ENCODE measurements at regions not wholly inside any gene's neighbourhood (a gene's known extent, or its start where the extent isn't known, plus 50 kb on each side); places are given as distances from the start of the nearest gene placed in this dataset.

DNA sequence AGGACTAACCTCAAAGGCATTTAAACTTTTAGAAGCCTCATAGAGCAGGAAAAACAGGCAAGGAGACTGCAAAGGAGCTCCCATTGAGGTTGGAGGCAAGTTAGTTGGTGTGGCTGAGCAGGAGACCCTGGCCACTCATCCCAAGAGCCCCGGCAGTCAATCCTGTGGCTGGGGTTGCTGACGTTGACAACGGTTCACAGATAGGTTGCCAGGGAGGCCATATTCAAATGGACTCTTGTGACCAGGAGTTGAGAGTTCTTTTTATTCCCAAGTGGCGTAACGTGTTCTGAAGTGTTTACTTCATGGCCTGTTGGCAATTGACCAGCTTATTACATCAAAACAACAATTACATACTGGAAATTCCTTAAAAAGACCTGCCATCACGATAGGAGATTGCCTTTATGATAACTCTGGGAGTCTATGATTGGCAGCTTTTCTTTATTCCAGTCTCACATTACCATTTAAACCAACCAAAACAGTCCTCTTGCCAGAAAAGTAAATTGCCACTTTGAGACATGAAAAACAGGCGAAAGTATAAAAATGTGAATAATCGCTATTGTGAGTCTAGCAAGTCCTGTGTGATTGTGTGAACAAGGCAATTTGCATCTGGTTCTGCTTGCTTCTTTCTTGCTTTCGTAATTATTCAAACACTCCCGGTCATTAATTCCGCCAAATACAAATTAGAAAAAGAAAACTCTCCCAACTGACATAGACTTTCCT is 394.9 kb downstream of the MED10 start:
- no peak for DNase-seq

DNA sequence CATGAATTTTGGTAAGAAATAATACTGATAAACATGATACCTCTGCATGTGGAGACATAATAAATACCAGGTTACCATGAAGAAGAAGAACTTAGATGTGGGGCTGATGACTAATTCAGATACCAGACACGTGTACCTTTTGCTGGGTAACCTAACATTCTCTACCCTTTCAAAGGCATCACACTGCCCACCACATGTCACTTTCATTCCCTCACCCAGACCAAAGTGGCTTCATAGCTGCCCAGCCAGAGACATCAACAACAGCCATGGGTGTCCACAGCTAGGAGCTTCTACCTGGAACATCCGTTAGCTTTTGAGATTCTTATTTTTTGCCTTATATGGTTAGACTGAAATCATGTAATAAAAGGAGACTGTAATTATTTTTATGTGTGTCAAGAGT is 396.8 kb downstream of the MED10 start:
- no peak for DNase-seq

DNA sequence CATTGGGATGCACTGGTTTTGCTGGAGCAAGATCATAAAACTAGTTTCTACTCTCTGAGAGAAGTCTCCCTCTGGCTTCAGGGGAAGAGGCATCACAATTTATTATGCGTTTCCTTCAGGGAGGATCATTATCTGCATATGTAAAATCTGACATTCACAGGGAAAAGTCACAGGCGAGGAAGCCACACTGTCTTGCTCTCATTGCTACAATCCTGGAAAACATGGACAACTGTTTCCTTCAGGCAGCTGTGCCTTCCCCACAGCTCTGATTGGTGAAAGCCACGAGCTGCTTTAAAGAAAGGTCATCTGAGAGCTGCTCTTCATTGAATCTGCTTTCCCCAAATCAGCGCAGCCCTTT is 397.8 kb downstream of the MED10 start:
- DNase-seq: no peak

DNA sequence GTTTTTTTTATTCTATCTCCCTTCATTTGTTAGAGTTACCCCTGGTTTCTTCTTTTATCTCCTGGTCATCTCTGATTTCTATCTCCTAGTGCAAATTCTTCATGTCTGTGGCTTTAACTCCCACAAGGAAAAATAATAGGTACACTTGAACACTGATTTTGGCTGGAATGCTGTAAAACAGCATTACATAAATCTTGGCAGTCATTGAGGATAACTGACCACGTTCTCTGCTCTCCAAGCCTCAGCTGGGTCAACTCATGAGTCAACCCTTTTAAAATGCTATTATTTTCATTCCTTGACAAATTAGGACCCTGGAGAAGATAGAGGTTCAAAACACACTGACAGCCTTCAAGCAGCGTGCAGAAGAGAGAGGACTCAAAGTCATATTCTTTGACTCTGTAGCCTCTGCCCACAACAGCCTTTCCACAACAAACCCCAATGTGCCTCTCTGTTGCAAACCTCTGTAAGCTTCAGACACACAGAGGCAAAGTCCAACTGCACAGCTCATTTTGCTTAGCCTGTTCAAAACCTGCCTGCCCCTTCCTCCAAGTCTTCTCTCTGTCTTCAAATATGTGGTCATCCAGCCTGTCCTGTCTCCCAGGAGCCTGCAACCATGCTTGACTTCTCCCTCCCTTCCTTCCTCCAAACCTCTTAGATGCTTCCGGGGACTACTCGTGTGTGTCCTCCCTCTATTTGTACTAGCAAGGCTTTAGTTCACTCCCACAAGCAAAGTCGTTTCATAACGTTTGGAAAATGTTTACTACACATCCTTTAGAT is 398.4 kb downstream of the MED10 start:
- DNase-seq: no peak

DNA sequence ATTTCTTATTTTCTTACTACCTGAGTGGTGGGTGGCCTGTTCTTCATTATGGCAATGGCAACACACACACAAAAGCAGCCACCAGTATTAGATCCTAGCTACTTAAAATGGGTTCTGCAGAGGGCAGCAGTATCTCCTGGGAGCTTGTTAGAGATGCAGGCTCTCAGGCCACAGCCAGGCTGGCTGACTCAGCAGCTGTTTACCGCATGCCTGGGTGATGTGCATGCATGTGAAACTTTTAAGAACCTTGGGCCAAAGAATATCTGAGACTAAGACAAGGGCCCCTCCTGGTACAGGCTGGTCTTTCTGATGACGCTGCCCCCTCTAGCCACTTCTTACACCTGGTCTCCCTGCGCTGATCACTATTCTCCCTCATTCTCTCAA is 399.0 kb downstream of the MED10 start:
- DNase-seq: no peak

DNA sequence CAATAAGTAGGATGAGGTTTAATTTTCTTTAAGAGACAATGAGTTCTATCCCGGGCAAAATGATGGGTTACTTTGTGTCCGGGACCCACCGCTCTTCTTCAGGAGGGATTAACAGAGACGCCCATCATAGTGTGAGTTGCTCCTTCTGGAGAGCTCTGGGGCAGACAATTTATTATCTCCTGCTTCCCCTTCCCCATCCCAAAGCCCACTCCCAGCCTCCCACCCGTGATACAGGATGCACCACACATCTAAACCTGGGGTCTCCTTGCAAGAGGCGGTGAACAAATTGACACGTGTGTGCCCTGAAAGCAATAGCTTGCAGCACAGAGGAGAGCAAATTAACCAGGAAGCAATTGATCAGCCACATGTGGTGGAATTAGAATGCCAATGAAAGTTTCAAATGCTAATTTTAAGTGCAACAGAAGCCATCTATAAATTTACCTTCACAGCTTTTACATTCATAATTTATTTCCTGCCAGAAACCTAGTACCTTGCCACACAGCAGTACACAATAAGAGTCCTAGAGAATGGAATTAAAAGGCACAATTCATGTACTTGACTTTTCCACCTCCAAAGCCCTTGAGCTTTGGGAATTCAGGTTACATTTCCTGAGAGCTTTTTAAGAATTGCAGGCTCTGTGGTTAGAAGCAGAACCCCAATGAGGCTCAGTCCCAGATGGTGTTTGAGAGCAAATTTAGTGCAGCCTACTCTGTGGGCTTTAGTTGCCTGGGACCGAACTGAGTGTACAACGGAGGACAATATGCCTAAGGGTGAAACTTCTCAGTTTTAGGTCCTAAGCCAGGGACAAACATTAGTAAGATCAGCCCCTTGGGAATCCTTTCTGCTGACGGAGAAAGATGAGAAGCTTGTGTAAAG is 399.6 kb downstream of the MED10 start:
- DNase-seq: no peak

DNA sequence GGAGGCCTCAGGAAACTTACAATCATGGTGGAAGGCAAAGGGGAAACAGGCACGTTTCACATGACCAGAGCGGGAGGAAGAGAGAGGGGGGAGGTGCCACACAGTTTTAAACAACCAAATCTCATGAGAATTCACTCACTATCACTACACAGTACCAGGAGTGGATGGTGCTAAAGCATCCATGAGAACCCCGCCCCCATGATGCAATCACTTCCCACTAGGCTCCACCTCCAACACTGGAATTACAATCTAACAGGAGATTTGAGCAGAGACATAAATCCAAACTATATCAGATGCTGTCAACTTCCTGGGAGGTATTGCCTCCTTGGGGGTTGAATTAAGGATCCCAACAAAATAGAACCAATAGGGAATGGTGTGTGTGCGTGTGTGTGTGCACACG is 407.1 kb downstream of the MED10 start:
- no peak for DNase-seq

DNA sequence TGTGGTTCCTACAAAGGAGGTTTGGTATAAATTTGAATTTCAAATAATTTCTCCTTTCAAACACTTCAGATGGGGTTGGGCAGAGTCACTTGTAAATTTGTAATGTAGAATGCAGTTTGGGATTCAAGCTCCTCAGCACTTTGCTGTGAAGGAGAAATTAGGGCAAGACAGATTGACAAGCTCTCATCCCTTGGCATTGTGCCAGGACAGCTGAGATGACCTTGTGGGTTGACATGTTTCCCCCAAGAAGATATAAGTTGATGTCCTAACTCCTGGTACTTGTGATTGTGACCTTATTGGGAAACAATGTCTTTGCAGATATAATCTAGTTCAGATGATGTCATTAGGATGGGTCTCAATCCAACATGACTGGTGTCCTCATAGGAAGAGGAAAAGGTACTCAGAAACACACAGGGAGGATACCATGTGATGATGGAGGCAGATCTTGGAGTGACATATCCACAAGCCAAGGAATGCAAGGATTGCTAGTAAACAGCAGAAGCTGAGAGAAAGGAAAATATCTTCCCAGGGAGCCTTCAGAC is 408.3 kb downstream of the MED10 start:
- DNase-seq: no peak

DNA sequence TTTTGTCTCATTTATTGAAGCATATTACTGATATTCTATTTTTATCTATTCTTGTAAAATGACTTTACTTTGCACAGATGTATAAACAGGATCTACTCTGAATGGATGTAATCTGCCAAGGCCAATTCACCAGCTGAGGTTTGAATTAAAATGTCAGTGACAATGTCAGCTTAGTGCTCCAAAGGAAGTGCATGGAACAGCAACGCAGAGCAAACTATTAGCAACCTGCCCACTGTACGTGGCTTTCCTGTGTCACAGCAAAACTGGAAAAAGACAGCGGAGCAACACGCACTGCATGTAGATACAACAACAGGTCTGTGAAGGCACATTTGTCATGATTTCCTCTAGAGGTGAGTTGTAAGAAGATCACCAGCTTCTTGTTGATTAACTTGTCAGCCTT is 409.4 kb downstream of the MED10 start:
- no peak for DNase-seq

DNA sequence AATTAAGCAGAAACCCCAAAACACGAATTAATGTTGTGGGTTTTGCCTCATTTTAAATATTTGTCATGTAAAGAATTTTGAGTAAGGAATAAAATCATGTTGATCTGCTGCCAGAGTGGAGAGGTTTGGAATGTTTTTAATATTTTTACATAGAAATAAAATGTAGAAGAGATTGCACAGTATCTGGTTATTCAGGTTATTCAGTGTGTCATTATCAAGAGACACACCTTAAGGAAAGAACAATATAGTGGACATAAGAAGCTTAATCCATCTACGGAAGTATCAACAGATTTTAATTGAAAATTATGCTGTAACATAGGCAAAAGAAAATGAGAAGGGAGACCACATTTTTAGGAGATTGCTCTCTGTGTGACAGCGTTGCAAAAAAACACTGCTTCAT is 410.4 kb downstream of the MED10 start:
- DNase-seq: no peak

DNA sequence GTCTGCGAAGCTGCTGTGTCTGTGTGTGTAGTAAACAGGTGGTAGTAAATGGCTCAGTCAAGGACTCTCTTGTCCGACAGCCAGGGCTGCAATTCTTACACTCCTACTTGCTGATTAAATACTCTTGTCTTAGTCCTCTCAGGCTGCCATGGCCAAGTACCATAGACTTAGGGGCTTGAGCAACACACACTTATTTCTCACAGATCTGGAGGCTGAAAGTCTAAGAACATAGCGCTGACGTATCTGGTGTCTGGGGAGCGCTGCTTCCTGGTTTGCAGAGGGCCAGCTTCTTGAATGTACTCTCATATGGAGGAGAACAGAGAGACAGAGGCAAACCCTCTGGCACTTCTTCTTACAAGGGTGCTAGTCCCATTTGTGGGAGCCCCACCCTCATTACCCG is 411.0 kb downstream of the MED10 start:
- DNase-seq: no peak

DNA sequence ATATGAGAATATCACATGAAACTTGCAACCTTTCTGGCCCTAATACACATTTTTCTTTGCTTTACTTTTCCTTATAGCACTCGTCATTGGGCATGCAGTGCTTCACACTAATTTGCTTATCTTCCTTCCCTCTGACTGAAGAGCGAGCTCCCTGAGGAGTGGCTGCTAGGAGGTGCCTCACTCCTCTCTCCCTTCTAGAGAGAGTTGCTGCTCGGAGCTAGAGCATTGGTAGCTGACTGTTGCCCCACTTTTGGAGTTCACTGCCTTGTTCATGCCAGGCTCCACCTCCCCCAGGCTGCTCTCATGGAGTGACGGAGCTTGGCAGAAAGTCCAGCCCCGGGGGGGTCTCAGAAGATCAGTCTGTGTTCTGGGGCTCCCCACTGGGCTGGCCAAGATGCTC is 413.2 kb downstream of the MED10 start:
- DNase-seq: no peak

DNA sequence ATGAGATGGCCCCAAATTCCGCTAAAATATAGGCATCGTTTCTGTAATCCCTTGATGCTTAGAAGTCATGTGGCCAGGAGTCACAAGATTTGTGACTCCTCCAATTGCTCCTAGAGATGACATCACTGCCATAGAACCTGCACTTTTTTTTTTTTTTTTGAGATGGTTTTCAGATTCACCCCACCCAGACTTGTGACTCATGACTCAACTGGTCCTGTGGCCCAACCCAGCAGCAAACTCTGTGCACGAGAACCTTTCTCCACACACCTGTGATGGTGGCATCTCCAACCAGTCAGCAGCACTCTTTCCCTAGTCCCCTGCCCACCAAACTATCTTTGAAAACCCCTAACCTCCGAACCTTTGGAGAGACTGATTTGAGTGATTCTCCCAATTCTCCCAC is 414.0 kb downstream of the MED10 start:
- DNase-seq: no peak

DNA sequence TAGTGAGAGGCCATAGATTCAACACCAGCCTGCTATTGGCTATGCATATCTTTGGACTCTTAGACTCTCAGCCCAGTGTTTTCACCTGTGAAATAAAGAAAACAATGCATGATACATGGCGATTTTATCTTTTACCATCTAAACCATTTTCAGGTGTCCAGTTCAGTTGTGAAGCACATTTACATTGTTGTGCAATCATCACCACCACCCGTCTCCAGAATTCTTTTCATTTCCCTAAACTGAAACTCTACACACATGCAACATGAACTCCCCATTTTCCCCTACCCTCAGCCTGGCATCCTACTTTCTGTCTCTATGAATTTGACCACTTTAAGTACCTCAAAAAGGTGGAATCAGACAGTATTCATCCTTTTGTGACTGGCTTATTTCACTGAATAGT is 420.6 kb downstream of the MED10 start:
- DNase-seq: no peak

DNA sequence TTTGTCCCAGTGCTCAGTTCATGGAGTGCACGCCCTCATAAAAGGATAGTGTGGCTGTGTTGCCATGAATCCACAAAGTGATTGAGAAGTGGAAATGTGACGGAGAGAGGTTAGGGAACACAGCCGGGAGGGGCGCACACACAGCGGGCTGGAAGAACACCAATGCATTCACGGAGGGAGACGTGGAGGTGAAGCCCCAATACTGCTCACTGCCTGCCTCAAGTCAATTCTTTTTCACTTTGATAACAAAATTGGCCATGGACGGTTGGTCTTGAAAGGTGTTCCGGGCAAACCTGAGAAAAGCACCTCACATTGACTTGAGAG is 424.1 kb downstream of the MED10 start:
- DNase-seq: no peak

DNA sequence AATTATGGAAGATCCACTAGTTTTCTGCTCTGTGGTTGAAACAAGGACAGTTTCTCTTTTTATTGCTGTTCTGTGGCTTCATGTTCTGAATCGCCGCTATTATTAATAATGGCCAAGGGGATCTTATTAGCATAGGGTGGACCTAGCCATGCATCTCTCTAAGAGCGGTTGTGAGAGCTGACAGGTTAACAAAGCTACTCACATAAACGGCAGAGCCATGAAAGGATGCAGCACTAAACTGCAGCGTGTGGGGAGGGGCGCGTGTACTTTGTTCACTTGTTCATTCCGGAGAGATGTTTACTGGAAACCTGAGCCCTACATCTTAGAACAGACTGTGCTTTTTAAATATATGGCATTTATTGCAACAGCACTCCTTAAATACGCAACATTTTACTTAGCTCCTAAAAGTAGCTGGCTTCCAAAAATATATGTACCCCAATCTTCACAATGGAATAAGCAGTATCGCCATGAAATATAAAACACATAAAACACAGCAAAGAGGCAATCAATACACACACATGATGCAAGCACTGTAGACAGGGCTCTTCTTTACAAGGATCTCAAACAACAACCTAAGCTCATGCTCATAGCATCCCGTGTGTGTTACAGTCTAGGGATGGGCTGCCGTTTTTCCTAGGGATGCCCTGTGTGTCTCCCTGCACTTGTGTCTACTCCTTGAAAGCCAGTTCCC is 424.6 kb downstream of the MED10 start:
- no peak for DNase-seq

DNA sequence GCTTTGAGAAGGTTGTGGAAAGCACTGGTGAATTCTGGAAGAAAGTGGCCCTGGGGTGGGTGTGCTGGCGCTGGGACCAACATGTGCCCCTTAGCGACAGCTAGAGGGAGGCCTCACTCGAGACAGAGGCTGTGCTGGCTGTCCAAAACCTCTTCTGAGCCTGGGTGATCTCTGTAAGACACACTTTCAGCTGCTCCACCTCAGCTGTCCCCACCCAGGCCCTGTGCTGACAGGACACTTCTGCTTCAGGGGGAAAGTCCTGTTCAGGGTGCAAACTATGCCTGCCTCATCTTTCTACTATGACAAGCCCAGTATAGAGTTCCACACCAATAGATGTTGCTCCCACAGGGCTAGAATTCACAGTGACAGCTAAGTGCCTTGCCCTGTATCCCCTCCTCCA is 426.4 kb downstream of the MED10 start:
- no peak for DNase-seq

DNA sequence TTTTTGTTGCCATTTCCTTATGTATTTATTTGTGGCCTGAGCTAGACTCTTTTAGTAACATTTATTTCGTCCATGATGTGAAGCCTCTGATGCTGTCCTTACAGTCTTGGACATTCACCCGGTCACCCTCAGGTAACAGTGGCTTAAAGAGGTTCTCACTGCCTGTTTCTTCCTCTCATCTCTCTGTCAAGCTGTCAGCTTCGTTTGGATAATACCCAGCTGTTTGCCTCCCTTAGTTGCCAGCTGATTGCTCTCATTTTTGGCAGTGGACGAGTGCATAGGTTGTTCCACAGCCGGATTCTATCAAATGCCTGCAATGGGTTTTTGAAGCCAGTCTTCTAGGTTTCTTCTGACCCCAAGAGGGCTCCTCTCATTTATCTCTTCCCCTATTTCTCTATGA is 427.7 kb downstream of the MED10 start:
- no peak for DNase-seq

DNA sequence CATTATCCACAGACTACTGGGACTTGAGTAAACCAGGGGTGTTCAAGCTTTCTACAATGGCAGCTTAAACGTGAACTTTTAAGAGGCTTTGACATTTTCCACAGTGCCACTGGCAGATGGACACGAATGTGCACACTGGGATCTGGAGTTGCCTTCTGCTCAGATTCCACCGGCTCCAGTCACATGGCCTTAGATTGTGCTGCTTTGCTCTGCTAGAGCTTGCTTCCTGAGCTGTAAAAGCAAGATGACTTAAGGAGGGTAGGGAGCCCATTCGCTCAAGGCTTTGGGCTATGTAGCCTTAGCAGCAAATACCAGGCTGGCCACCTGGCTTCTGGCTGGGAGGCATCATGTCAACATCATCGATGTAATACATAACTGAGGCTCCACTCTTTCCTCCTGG is 436.9 kb downstream of the MED10 start:
- DNase-seq: no peak

DNA sequence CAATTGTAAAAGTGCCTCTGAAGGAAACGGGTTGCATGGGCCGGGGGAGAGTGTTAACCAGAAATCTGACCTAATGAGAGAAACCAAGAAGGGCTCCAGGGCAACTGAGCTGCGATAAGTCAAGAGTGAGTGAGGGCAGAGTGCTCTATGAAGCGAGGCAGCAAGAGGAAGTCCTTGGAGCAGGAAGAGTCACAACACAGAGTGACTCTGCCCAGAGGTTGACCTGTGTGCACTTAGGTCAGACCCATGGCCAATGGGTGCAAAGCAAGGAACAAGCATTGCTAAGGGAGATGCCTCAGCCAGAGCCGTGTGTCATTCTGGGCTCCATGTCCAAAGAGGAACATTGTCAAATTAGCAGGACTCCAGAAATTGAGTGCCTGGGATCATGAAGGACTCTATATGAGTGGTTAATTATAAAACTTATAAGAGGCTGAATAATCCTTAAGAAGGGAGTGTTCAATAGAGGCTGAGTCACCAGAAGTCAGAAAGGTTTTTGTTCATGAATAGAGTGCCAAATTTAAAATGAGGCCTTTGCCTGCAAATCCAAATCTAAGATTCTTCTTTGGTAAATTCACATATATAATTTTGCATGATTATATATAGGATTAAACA is 438.5 kb downstream of the MED10 start:
- no peak for DNase-seq

DNA sequence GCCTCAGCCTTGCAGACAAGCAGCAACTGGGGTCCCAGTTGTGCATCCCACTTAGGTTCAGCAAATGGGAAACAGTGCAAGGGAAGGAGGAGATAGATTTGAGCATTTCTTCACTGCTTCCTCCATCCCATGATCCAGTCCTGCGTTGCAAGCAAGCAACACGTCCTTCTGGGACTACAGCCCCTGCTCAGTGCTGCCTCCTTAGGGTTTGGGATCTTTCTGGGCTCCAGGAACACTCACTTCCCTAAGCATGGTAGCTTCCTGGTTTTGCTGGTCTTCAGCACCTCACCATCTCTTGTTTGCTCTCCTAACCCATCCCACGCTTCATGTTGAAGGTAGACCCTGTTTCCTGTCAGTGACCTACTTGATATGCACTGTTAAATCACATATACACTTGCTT is 444.7 kb downstream of the MED10 start:
- DNase-seq: no peak

DNA sequence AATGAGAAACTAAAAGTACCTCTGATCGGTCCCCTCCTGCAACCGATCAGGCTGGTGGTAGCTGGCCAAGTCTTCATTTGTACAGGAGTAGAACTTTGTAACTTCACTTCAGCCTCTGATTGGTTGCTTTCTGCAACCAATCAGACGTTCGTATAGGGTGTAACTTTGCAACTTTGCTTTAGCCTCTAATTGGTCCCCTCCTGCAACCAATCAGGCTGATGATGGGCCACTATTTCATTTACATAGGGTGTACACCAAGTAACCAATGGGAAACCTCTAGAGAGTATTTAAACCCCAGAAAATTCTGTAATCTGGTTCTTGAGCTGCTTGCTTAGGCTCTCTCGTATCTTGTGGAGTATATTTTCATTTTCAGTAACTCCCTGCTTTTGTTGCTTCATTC is 445.5 kb downstream of the MED10 start:
- DNase-seq: no peak

DNA sequence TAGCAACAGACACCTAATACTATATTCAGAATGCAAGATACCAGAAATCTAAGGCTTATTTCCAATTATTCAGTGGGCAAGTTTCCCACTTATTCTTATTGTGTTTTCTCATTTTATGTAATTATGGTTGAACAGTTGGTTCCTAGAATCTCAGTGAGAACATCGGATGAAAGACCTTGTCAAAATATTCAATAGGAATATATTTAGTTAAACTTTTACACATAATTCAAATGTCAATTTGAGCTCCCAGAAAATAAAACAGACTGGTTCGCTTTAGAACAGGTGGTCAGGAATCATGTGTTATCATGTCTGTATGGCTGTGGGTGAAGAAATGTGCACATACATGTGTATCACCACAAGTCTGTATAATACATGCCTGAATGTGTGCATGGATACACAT is 447.8 kb downstream of the MED10 start:
- DNase-seq: no peak

Data from activated CD4-positive, alpha-beta T cell treated with anti-CD3 and anti-CD28 coated beads for 48 hours (primary cell).